COLO829 (cell line): ENCODE measurements at regions not wholly inside any gene's neighbourhood (a gene's known extent, or its start where the extent isn't known, plus 50 kb on each side); places are given as distances from the start of the nearest gene placed in this dataset.
A peak's percentile ranks its signal among the peaks of the same experiment; 100 is the strongest.

ENCODE experiments used
- DNase-seq: peaks from one replicate; pipeline ENCODE4 v3.0.0; 2012; ENCODE audit warnings: low spot score

- DNase-seq = no peak
Measured at GRCh38 chr5:73339051-73339575, 109.5 kb downstream of the FOXD1 start.

GRCh38 chr5:73338256-73339050, 110.1 kb downstream of the FOXD1 start:
- peak; percentile 6 for DNase-seq

- no peak for DNase-seq
Measured at GRCh38 chr5:73337586-73338255, 110.9 kb downstream of the FOXD1 start.

GRCh38 chr5:73336366-73336765, 112.2 kb downstream of the FOXD1 start:
- no peak for DNase-seq

- no peak for DNase-seq
Measured at GRCh38 chr5:73333944-73334703, 114.5 kb downstream of the FOXD1 start.

- DNase-seq = no peak
Measured at GRCh38 chr5:73330613-73331012, 118.0 kb downstream of the FOXD1 start.

GRCh38 chr5:73328640-73329039, 119.9 kb downstream of the FOXD1 start:
- no peak for DNase-seq

GRCh38 chr5:73327908-73328455, 120.6 kb downstream of the FOXD1 start:
- no peak for DNase-seq

GRCh38 chr5:73325546-73325945, 123.0 kb downstream of the FOXD1 start:
- DNase-seq = no peak

- no peak for DNase-seq
Measured at GRCh38 chr5:73323466-73323865, 125.1 kb downstream of the FOXD1 start.

- no peak for DNase-seq
Measured at GRCh38 chr5:73322437-73323076, 126.0 kb downstream of the FOXD1 start.

GRCh38 chr5:73321757-73322436, 126.7 kb downstream of the FOXD1 start:
- DNase-seq = no peak

GRCh38 chr5:73319036-73319435, 129.5 kb downstream of the FOXD1 start:
- no peak for DNase-seq

- no peak for DNase-seq
Measured at GRCh38 chr5:73318308-73318719, 130.3 kb downstream of the FOXD1 start.

GRCh38 chr5:73317523-73317922, 131.1 kb downstream of the FOXD1 start:
- DNase-seq = no peak

GRCh38 chr5:73314395-73315257, 134.0 kb downstream of the FOXD1 start:
- no peak for DNase-seq

- DNase-seq = no peak
Measured at GRCh38 chr5:73312872-73313510, 135.6 kb downstream of the FOXD1 start.

GRCh38 chr5:73312146-73312871, 136.3 kb downstream of the FOXD1 start:
- no peak for DNase-seq
